Activated naive CD4-positive, alpha-beta T cell treated with anti-CD3 and anti-CD28 coated beads for 36 hours (primary cell): ENCODE measurements at regions not wholly inside any gene's neighbourhood (a gene's known extent, or its start where the extent isn't known, plus 50 kb on each side); places are given as distances from the start of the nearest gene placed in this dataset.

Experiments
- CTCF ChIA-PET: fragments of 350-600 bp; sonication (Branson Sonifier 250); formaldehyde crosslinking; loops from one replicate; lab custom pipeline; 2021; ENCODE audit warnings: antibody characterized with exemption; lab: Charles Lee
- DNase-seq: peaks from one replicate; pipeline ENCODE4 v3.0.0-alpha.2; 2020
- H3K27ac Mint-ChIP-seq: one replicate; pipeline ENCODE4 v1.8.0; 2021; ENCODE audit warnings: mild to moderate bottlenecking, mixed read lengths
- H3K27me3 Mint-ChIP-seq: one replicate; pipeline ENCODE4 v1.8.0; 2021; ENCODE audit warnings: low read depth, mixed read lengths
- H3K36me3 Mint-ChIP-seq: one replicate; pipeline ENCODE4 v1.8.0; 2021; ENCODE audit warnings: low read depth, mixed read lengths
- H3K4me1 Mint-ChIP-seq: one replicate; pipeline ENCODE4 v1.8.0; 2021; ENCODE audit warnings: low read depth, mixed read lengths
- H3K4me3 Mint-ChIP-seq: one replicate; pipeline ENCODE4 v1.8.0; 2021; ENCODE audit warnings: mild to moderate bottlenecking, moderate library complexity, mixed read lengths
- H3K9me3 Mint-ChIP-seq: one replicate; pipeline ENCODE4 v1.8.0; 2021; ENCODE audit warnings: mixed read lengths
- intact Hi-C: fragments of 100-400 bp; cut with micrococcal nuclease; formaldehyde crosslinking; loops from one replicate; pipeline ENCODE4 v1.15.1; 2023

DNA sequence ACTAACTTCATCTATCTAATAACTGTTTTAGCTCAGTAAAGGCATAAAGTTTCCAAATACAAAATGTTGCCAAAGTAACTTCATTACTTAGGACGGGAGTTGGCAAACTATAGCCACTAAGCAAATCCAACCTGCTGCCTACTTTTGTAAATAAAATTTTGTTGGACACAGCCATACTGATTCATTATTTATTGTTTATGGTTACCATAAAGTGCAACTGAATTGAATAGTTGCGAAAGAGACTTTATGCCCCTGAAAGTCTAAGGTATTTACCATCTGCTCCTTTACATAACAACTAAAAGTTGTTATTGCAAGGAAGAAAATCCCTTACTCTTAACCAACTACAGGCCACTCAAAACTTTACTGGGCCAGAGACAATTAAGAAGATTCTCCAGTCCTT, 256.7 kb upstream of the RBBP8 start:
- no peaks in the 10 kb centered on the region for H3K4me1 Mint-ChIP-seq
- H3K36me3 Mint-ChIP-seq = no peaks in the 10 kb centered on the region
- DNase-seq = no peak
- intact Hi-C loops = no loop called here
- H3K27ac Mint-ChIP-seq = no peak overlapping the region
- H3K27me3 Mint-ChIP-seq = peaks cover 4% of the 10 kb centered on the region
- CTCF ChIA-PET = no interaction called here
- no peaks in the 10 kb centered on the region for H3K9me3 Mint-ChIP-seq
- H3K4me3 Mint-ChIP-seq = no peak overlapping the region

- intact Hi-C loops = no loop called here
- Mint-ChIP-seq H3K27me3 (peaks cover 4% of the 10 kb centered on the region), H3K9me3 (no peaks in the 10 kb centered on the region), H3K27ac (no peak overlapping the region), H3K4me1 (no peaks in the 10 kb centered on the region), H3K36me3 (no peaks in the 10 kb centered on the region), H3K4me3 (no peak overlapping the region)
- CTCF ChIA-PET = no interaction called here
- DNase-seq = no peak
These were observed 254.6 kb upstream of the RBBP8 start for GRCh38 chr18:22678486-22678885.

DNA sequence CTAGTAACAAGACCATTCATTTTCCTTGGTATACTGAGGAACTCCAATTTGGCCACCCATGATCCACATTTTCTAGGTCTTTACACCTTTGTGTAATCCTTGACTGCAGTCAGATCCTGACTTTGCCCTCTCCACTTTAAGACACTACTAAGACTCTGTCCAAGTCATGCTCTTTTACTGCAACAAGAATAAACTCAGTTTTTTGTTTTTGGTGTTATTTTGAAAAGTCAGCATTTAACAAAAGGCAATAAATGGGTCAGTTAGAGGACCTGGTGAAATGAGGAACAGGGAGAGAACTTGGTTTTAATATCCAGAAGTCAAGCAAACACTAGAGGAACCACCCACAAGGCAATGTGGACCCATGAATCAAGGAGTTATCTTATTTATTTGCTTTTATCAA, 252.2 kb upstream of the RBBP8 start:
- CTCF ChIA-PET = no interaction called here
- intact Hi-C loops = no loop called here
- Mint-ChIP-seq H3K27ac (no peak overlapping the region), H3K36me3 (no peaks in the 10 kb centered on the region), H3K9me3 (no peaks in the 10 kb centered on the region), H3K4me1 (no peaks in the 10 kb centered on the region), H3K27me3 (no peaks in the 10 kb centered on the region), H3K4me3 (no peak overlapping the region)
- DNase-seq = no peak

- Mint-ChIP-seq H3K36me3 (no peaks in the 10 kb centered on the region), H3K4me3 (no peak overlapping the region), H3K27me3 (no peaks in the 10 kb centered on the region), H3K27ac (no peak overlapping the region), H3K9me3 (no peaks in the 10 kb centered on the region), H3K4me1 (no peaks in the 10 kb centered on the region)
- DNase-seq = no peak
- CTCF ChIA-PET = no interaction called here
- intact Hi-C loops = no loop called here
These were observed 251.2 kb upstream of the RBBP8 start for GRCh38 chr18:22681908-22682307.

DNA sequence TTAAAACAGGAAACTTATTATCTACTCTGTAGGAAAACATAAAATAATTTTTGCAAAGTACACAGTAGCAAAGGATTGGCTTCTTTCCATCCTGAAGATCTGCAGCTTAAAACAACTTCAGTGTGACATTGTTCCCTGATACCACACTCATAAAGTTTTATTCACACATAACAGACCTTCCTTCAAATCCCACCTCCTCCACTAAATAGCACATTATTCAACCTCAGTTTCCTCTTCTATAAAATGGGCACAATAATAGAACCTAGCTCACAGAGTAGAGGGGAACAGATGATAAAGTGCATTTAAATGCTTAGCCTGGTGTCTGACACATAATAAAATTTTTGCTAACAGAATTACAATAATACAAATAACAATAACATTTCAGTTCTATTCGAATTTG, 250.4 kb upstream of the RBBP8 start:
- H3K4me3 Mint-ChIP-seq = no peak overlapping the region
- no peaks in the 10 kb centered on the region for H3K4me1 Mint-ChIP-seq
- H3K36me3 Mint-ChIP-seq = no peaks in the 10 kb centered on the region
- CTCF ChIA-PET = no interaction called here
- no peaks in the 10 kb centered on the region for H3K9me3 Mint-ChIP-seq
- no peaks in the 10 kb centered on the region for H3K27me3 Mint-ChIP-seq
- intact Hi-C loops = no loop called here
- no peak for DNase-seq
- no peak overlapping the region for H3K27ac Mint-ChIP-seq

DNA sequence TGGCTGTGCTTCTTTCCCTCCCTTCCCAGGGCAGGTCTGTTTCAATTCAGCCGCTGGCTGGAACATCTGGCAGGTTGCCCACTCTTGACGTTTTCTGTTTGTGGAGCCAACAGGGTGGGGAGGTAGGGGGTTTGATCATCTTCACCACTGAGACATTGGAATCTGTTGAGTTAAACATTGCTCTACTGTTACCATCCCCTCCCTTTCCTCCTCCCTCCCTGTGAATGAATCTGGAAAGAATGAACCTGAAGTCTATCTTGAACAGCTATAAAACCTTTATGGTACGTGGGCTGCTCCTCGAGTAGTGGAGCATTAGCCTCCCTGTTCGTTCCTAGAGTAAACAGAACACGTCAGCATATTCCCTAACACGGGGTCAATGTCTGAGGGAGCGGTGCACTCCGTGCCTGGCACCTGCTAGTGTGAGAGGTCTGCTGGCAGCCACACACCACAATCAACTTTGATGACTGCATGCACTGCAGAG, 249.9 kb upstream of the RBBP8 start:
- intact Hi-C loops = no loop called here
- no peaks in the 10 kb centered on the region for H3K36me3 Mint-ChIP-seq
- CTCF ChIA-PET = no interaction called here
- no peaks in the 10 kb centered on the region for H3K9me3 Mint-ChIP-seq
- no peaks in the 10 kb centered on the region for H3K4me1 Mint-ChIP-seq
- no peak overlapping the region for H3K27ac Mint-ChIP-seq
- no peaks in the 10 kb centered on the region for H3K27me3 Mint-ChIP-seq
- DNase-seq = no peak
- no peak overlapping the region for H3K4me3 Mint-ChIP-seq

- no peak overlapping the region for H3K4me3 Mint-ChIP-seq
- no peaks in the 10 kb centered on the region for H3K4me1 Mint-ChIP-seq
- no peaks in the 10 kb centered on the region for H3K9me3 Mint-ChIP-seq
- no peaks in the 10 kb centered on the region for H3K27me3 Mint-ChIP-seq
- H3K36me3 Mint-ChIP-seq = no peaks in the 10 kb centered on the region
- CTCF ChIA-PET = no interaction called here
- H3K27ac Mint-ChIP-seq = no peak overlapping the region
- no peak for DNase-seq
- intact Hi-C loops = no loop called here
These were observed 249.3 kb upstream of the RBBP8 start for GRCh38 chr18:22683786-22684185.

GRCh38 chr18:22684268-22684667, 248.9 kb upstream of the RBBP8 start:
- no peaks in the 10 kb centered on the region for H3K36me3 Mint-ChIP-seq
- H3K27me3 Mint-ChIP-seq = no peaks in the 10 kb centered on the region
- intact Hi-C loops = no loop called here
- H3K27ac Mint-ChIP-seq = no peak overlapping the region
- no peak overlapping the region for H3K4me3 Mint-ChIP-seq
- no peaks in the 10 kb centered on the region for H3K4me1 Mint-ChIP-seq
- H3K9me3 Mint-ChIP-seq = no peaks in the 10 kb centered on the region
- DNase-seq = no peak
- CTCF ChIA-PET = no interaction called here

GRCh38 chr18:22685788-22686187, 247.3 kb upstream of the RBBP8 start:
- H3K27ac Mint-ChIP-seq = no peak overlapping the region
- DNase-seq = no peak
- no peak overlapping the region for H3K4me3 Mint-ChIP-seq
- H3K9me3 Mint-ChIP-seq = no peaks in the 10 kb centered on the region
- intact Hi-C loops = no loop called here
- H3K4me1 Mint-ChIP-seq = no peaks in the 10 kb centered on the region
- CTCF ChIA-PET = no interaction called here
- H3K36me3 Mint-ChIP-seq = no peaks in the 10 kb centered on the region
- H3K27me3 Mint-ChIP-seq = no peaks in the 10 kb centered on the region

- Mint-ChIP-seq H3K36me3 (no peaks in the 10 kb centered on the region), H3K9me3 (no peaks in the 10 kb centered on the region), H3K27ac (no peak overlapping the region), H3K27me3 (no peaks in the 10 kb centered on the region), H3K4me3 (no peak overlapping the region), H3K4me1 (no peaks in the 10 kb centered on the region)
- CTCF ChIA-PET = no interaction called here
- no peak for DNase-seq
- intact Hi-C loops = no loop called here
These were observed 245.0 kb upstream of the RBBP8 start for GRCh38 chr18:22687892-22688680.

- Mint-ChIP-seq H3K9me3 (no peaks in the 10 kb centered on the region), H3K4me3 (no peak overlapping the region), H3K4me1 (no peaks in the 10 kb centered on the region), H3K36me3 (no peaks in the 10 kb centered on the region), H3K27ac (no peak overlapping the region), H3K27me3 (no peaks in the 10 kb centered on the region)
- DNase-seq = no peak
- CTCF ChIA-PET = no interaction called here
- intact Hi-C loops = no loop called here
These were observed 244.1 kb upstream of the RBBP8 start for GRCh38 chr18:22688877-22689496.

GRCh38 chr18:22689712-22690111, 243.4 kb upstream of the RBBP8 start:
- CTCF ChIA-PET = no interaction called here
- Mint-ChIP-seq H3K4me1 (no peaks in the 10 kb centered on the region), H3K27me3 (no peaks in the 10 kb centered on the region), H3K9me3 (no peaks in the 10 kb centered on the region), H3K27ac (no peak overlapping the region), H3K4me3 (no peak overlapping the region), H3K36me3 (no peaks in the 10 kb centered on the region)
- intact Hi-C loops = no loop called here
- DNase-seq = no peak

DNA sequence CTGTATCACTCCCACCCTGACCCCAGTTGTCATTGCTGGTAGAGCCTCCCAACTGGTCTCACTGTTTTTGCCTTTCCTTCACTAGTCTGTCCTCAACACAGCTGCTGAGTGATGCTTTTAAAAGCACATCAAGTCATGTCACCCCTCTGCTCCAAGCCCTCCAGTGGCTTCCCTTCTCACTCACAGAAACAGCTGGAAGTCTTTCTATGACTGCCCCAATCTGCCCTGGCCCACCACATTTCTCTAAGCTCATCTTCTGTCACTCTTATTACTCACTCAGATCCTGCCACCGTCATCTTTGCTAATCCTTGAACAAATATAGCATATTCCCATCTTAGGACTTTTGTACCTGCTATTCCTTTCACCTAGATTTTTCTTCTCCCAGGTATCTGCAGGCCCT, 242.6 kb upstream of the RBBP8 start:
- DNase-seq = no peak
- CTCF ChIA-PET = no interaction called here
- Mint-ChIP-seq H3K36me3 (no peaks in the 10 kb centered on the region), H3K4me1 (no peaks in the 10 kb centered on the region), H3K4me3 (no peak overlapping the region), H3K9me3 (no peaks in the 10 kb centered on the region), H3K27ac (no peak overlapping the region), H3K27me3 (no peaks in the 10 kb centered on the region)
- intact Hi-C loops = no loop called here
